ENCODE measurements at regions not wholly inside any gene's neighbourhood (a gene's known extent, or its start where the extent isn't known, plus 50 kb on each side); places are given as distances from the start of the nearest gene placed in this dataset.

DNA sequence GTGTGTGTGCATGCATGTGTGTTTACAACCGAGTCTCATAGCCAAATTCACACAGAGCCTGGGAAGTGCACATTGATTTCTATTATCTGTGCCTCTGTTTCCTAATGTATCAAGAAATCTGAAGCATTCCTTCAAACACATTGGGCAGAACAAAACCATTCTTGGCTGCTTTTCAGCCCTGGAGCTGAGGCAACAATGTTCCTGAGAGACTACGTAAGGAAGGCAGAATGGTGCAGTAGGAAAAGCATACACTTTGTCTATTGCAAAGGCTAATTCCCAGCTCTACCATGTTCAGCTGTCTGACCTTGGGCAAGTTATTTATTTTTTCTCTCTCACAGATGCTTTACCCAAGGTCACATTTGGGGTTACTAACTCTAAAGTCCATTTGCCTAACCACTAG is 575.5 kb downstream of the SOX6 start:
- Histone ChIP-seq H4K8ac (ENCODE audit: low read depth, low read length) (no peak overlapping the region), H3K4me1 (ENCODE audit: control insufficient read depth, low read depth, low read length) (no peaks in the 10 kb centered on the region), H3K79me2 (ENCODE audit: control insufficient read depth, insufficient read depth, low read length) (no peaks in the 10 kb centered on the region), H3K27me3 (ENCODE audit: insufficient read depth, low read length, poor library complexity) (no peaks in the 10 kb centered on the region), H3K36me3 (ENCODE audit: control insufficient read depth, insufficient read depth, low read length) (no peaks in the 10 kb centered on the region), H3K4me3 (ENCODE audit: low read length) (no peak overlapping the region), H3K56ac (ENCODE audit: low read length) (no peak overlapping the region), H2BK120ac (ENCODE audit: low read depth, low read length) (no peak overlapping the region), H2BK5ac (ENCODE audit: low read length) (no peak overlapping the region), H3K27ac (ENCODE audit: low read depth, low read length) (no peak overlapping the region), H3K4ac (ENCODE audit: low read depth, low read length) (no peak overlapping the region), H3K18ac (ENCODE audit: low read length) (no peak overlapping the region), H2AK5ac (ENCODE audit: low read length) (no peak overlapping the region), H4K5ac (ENCODE audit: low read length) (no peak overlapping the region), H2BK15ac (replicated peaks; ENCODE audit: low read depth) (no peak overlapping the region), H3K23ac (ENCODE audit: low read length) (no peak overlapping the region), H3K9ac (ENCODE audit: low read length) (no peak overlapping the region), H3K4me2 (ENCODE audit: low read length) (no peak overlapping the region), H3K79me1 (ENCODE audit: low read length) (no peaks in the 10 kb centered on the region)
- WGBS (ENCODE audit: extremely low coverage, insufficient coverage, low lambda C conversion rate) = no CpG with 5 or more reads among the region's 2 CpGs
- no peak for DNase-seq

GRCh38 chr11:15783619-15784018 is 572.7 kb downstream of the SOX6 start:
- Histone ChIP-seq H3K27me3 (ENCODE audit: insufficient read depth, low read length, poor library complexity) (no peaks in the 10 kb centered on the region), H2AK5ac (ENCODE audit: low read length) (no peak overlapping the region), H3K27ac (ENCODE audit: low read depth, low read length) (no peak overlapping the region), H3K18ac (ENCODE audit: low read length) (peak overlapping the region; percentile 12), H3K9ac (ENCODE audit: low read length) (no peak overlapping the region), H3K4ac (ENCODE audit: low read depth, low read length) (no peak overlapping the region), H3K4me3 (ENCODE audit: low read length) (no peak overlapping the region), H3K56ac (ENCODE audit: low read length) (no peak overlapping the region), H3K4me2 (ENCODE audit: low read length) (no peak overlapping the region), H4K5ac (ENCODE audit: low read length) (no peak overlapping the region), H2BK120ac (ENCODE audit: low read depth, low read length) (no peak overlapping the region), H3K79me2 (ENCODE audit: control insufficient read depth, insufficient read depth, low read length) (no peaks in the 10 kb centered on the region), H2BK15ac (replicated peaks; ENCODE audit: low read depth) (no peak overlapping the region), H3K36me3 (ENCODE audit: control insufficient read depth, insufficient read depth, low read length) (no peaks in the 10 kb centered on the region), H2BK5ac (ENCODE audit: low read length) (no peak overlapping the region), H4K8ac (ENCODE audit: low read depth, low read length) (no peak overlapping the region), H3K23ac (ENCODE audit: low read length) (no peak overlapping the region), H3K4me1 (ENCODE audit: control insufficient read depth, low read depth, low read length) (no peaks in the 10 kb centered on the region), H3K79me1 (ENCODE audit: low read length) (no peaks in the 10 kb centered on the region)
- DNase-seq = peak; percentile 41
- no CpG with 5 or more reads among the region's 4 CpGs for WGBS (ENCODE audit: extremely low coverage, insufficient coverage, low lambda C conversion rate)

- H3K4me1 ChIP-seq (ENCODE audit: control insufficient read depth, low read depth, low read length) = no peaks in the 10 kb centered on the region
- no peak overlapping the region for H3K27ac ChIP-seq (ENCODE audit: low read depth, low read length)
- no peak overlapping the region for H2BK120ac ChIP-seq (ENCODE audit: low read depth, low read length)
- no peak overlapping the region for H3K18ac ChIP-seq (ENCODE audit: low read length)
- H3K23ac ChIP-seq (ENCODE audit: low read length) = no peak overlapping the region
- H3K4ac ChIP-seq (ENCODE audit: low read depth, low read length) = no peak overlapping the region
- no peak overlapping the region for H4K5ac ChIP-seq (ENCODE audit: low read length)
- H3K79me1 ChIP-seq (ENCODE audit: low read length) = no peaks in the 10 kb centered on the region
- no peak overlapping the region for H3K56ac ChIP-seq (ENCODE audit: low read length)
- no peaks in the 10 kb centered on the region for H3K79me2 ChIP-seq (ENCODE audit: control insufficient read depth, insufficient read depth, low read length)
- no peak overlapping the region for H2BK5ac ChIP-seq (ENCODE audit: low read length)
- no peak overlapping the region for H3K4me3 ChIP-seq (ENCODE audit: low read length)
- H3K4me2 ChIP-seq (ENCODE audit: low read length) = no peak overlapping the region
- no peak overlapping the region for H2AK5ac ChIP-seq (ENCODE audit: low read length)
- H4K8ac ChIP-seq (ENCODE audit: low read depth, low read length) = no peak overlapping the region
- H3K36me3 ChIP-seq (ENCODE audit: control insufficient read depth, insufficient read depth, low read length) = no peaks in the 10 kb centered on the region
- no peak overlapping the region for H2BK15ac ChIP-seq (replicated peaks; ENCODE audit: low read depth)
- no peaks in the 10 kb centered on the region for H3K27me3 ChIP-seq (ENCODE audit: insufficient read depth, low read length, poor library complexity)
- WGBS (ENCODE audit: extremely low coverage, insufficient coverage, low lambda C conversion rate) = no CpG with 5 or more reads among the region's 5 CpGs
- no peak for DNase-seq
- no peak overlapping the region for H3K9ac ChIP-seq (ENCODE audit: low read length)
Measured at GRCh38 chr11:15793043-15793996, 563.0 kb downstream of the SOX6 start.

GRCh38 chr11:15794361-15795150 is 561.8 kb downstream of the SOX6 start:
- no peak for DNase-seq
- H3K4ac ChIP-seq (ENCODE audit: low read depth, low read length) = no peak overlapping the region
- WGBS (ENCODE audit: extremely low coverage, insufficient coverage, low lambda C conversion rate) = no CpG with 5 or more reads among the region's 3 CpGs

GRCh38 chr11:15795378-15795777 is 561.0 kb downstream of the SOX6 start:
- Histone ChIP-seq H2BK15ac (replicated peaks; ENCODE audit: low read depth) (no peak overlapping the region), H4K5ac (ENCODE audit: low read length) (no peak overlapping the region), H3K9ac (ENCODE audit: low read length) (no peak overlapping the region), H3K79me1 (ENCODE audit: low read length) (no peaks in the 10 kb centered on the region), H2AK5ac (ENCODE audit: low read length) (no peak overlapping the region), H3K27ac (ENCODE audit: low read depth, low read length) (no peak overlapping the region), H3K4ac (ENCODE audit: low read depth, low read length) (no peak overlapping the region), H3K56ac (ENCODE audit: low read length) (no peak overlapping the region), H3K18ac (ENCODE audit: low read length) (no peak overlapping the region), H3K4me3 (ENCODE audit: low read length) (no peak overlapping the region), H2BK5ac (ENCODE audit: low read length) (no peak overlapping the region), H2BK120ac (ENCODE audit: low read depth, low read length) (no peak overlapping the region), H3K4me2 (ENCODE audit: low read length) (no peak overlapping the region), H3K27me3 (ENCODE audit: insufficient read depth, low read length, poor library complexity) (no peaks in the 10 kb centered on the region), H3K79me2 (ENCODE audit: control insufficient read depth, insufficient read depth, low read length) (no peaks in the 10 kb centered on the region), H4K8ac (ENCODE audit: low read depth, low read length) (no peak overlapping the region), H3K4me1 (ENCODE audit: control insufficient read depth, low read depth, low read length) (no peaks in the 10 kb centered on the region), H3K36me3 (ENCODE audit: control insufficient read depth, insufficient read depth, low read length) (no peaks in the 10 kb centered on the region), H3K23ac (ENCODE audit: low read length) (no peak overlapping the region)
- DNase-seq = no peak
- no CpG with 5 or more reads among the region's 2 CpGs for WGBS (ENCODE audit: extremely low coverage, insufficient coverage, low lambda C conversion rate)

More at GRCh38 chr11:15794361-15795150, 561.8 kb downstream of the SOX6 start:
- Histone ChIP-seq H3K4me1 (ENCODE audit: control insufficient read depth, low read depth, low read length) (no peaks in the 10 kb centered on the region), H3K79me1 (ENCODE audit: low read length) (no peaks in the 10 kb centered on the region), H2AK5ac (ENCODE audit: low read length) (no peak overlapping the region), H3K27ac (ENCODE audit: low read depth, low read length) (no peak overlapping the region), H3K56ac (ENCODE audit: low read length) (no peak overlapping the region), H3K4me2 (ENCODE audit: low read length) (no peak overlapping the region), H3K79me2 (ENCODE audit: control insufficient read depth, insufficient read depth, low read length) (no peaks in the 10 kb centered on the region), H3K23ac (ENCODE audit: low read length) (no peak overlapping the region), H2BK120ac (ENCODE audit: low read depth, low read length) (no peak overlapping the region), H3K27me3 (ENCODE audit: insufficient read depth, low read length, poor library complexity) (no peaks in the 10 kb centered on the region), H3K36me3 (ENCODE audit: control insufficient read depth, insufficient read depth, low read length) (no peaks in the 10 kb centered on the region), H3K18ac (ENCODE audit: low read length) (no peak overlapping the region), H2BK15ac (replicated peaks; ENCODE audit: low read depth) (no peak overlapping the region), H2BK5ac (ENCODE audit: low read length) (no peak overlapping the region), H4K8ac (ENCODE audit: low read depth, low read length) (no peak overlapping the region), H4K5ac (ENCODE audit: low read length) (no peak overlapping the region), H3K9ac (ENCODE audit: low read length) (no peak overlapping the region), H3K4me3 (ENCODE audit: low read length) (no peak overlapping the region)
